AG10803 (cell line): ENCODE measurements at regions not wholly inside any gene's neighbourhood (a gene's known extent, or its start where the extent isn't known, plus 50 kb on each side); places are given as distances from the start of the nearest gene placed in this dataset.
"Not testable (repeated sequence)": the region's sequence is repeated elsewhere in the genome, so short reads cannot be mapped to it uniquely, and the experiment has no call there.

ENCODE experiments used
- DNase-seq: peaks from one replicate; pipeline ENCODE4 v3.0.0; 2010; ENCODE audit warnings: low read depth
- H3K4me3 ChIP-seq: 2 replicates; pipeline ENCODE4 v1.5.1; 2011; ENCODE audit warnings: mild to moderate bottlenecking, low read length, control low read depth
- CTCF ChIP-seq: conservative IDR thresholded peaks from 2 replicates; pipeline ENCODE4 v1.5.1; 2011; ENCODE audit warnings: mild to moderate bottlenecking, low read length, control low read depth, inconsistent platforms

- no peak overlapping the region for H3K4me3 ChIP-seq
- no peak for DNase-seq
- no peak for TF ChIP-seq CTCF
These were observed 285.5 kb downstream of the USP46 start for GRCh38 chr4:52373650-52374049.

- TF ChIP-seq CTCF = no peak
- H3K4me3 ChIP-seq = no peak overlapping the region
- DNase-seq = no peak
These were observed 284.2 kb downstream of the USP46 start for GRCh38 chr4:52374877-52375276.

- no peak overlapping the region for H3K4me3 ChIP-seq
- peak; percentile 72 for DNase-seq
- TF ChIP-seq CTCF = peak; percentile 61
These were observed 282.9 kb downstream of the USP46 start for GRCh38 chr4:52376132-52376704.

- no peak for DNase-seq
- H3K4me3 ChIP-seq = no peak overlapping the region
- no peak for TF ChIP-seq CTCF
These were observed 281.5 kb downstream of the USP46 start for GRCh38 chr4:52377563-52377962.

GRCh38 chr4:52407545-52407944 is 251.6 kb downstream of the USP46 start:
- H3K4me3 ChIP-seq = no peak overlapping the region
- peak; percentile 3 for DNase-seq
- TF ChIP-seq CTCF = no peak

GRCh38 chr4:52408032-52408431 is 251.1 kb downstream of the USP46 start:
- no peak for TF ChIP-seq CTCF
- no peak for DNase-seq
- no peak overlapping the region for H3K4me3 ChIP-seq

- no peak for TF ChIP-seq CTCF
- DNase-seq = no peak
- no peak overlapping the region for H3K4me3 ChIP-seq
These were observed 250.6 kb downstream of the USP46 start for GRCh38 chr4:52408471-52408870.

GRCh38 chr4:52409766-52410165 is 249.3 kb downstream of the USP46 start:
- DNase-seq, H3K4me3 ChIP-seq: not testable (repeated sequence)
